RWPE2 (cell line): ENCODE measurements at regions not wholly inside any gene's neighbourhood (a gene's known extent, or its start where the extent isn't known, plus 50 kb on each side); places are given as distances from the start of the nearest gene placed in this dataset.

Experiments
- ATAC-seq: fragments of 200-7000 bp; cut with Tn5 transposase; 3 replicates; pipeline ENCODE4 v1.9.1; 2021; ENCODE audit warnings: low read depth
- DNase-seq: peaks from one replicate; pipeline ENCODE4 v3.0.0-alpha.2; 2020; ENCODE audit warnings: low spot score
- H3K27ac ChIP-seq: fragments of 450-650 bp; 2 replicates; pipeline ENCODE4 v1.5.1; 2017; ENCODE audit warnings: mild to moderate bottlenecking; ENCODE audit not compliant: poor library complexity, severe bottlenecking
- H3K27me3 ChIP-seq: fragments of 250-450 bp; sonication (Bioruptor Pico); 2 replicates; pipeline ENCODE4 v1.5.1; 2021; ENCODE audit warnings: mild to moderate bottlenecking, moderate library complexity; ENCODE audit not compliant: insufficient read depth, poor library complexity, severe bottlenecking
- H3K36me3 ChIP-seq: fragments of 250-450 bp; sonication (Bioruptor Pico); 2 replicates; pipeline ENCODE4 v1.5.1; 2020; ENCODE audit warnings: low read depth, mild to moderate bottlenecking, moderate library complexity
- H3K4me1 ChIP-seq: fragments of 250-450 bp; sonication (Bioruptor Pico); 2 replicates; pipeline ENCODE4 v1.5.1; 2021; ENCODE audit warnings: mild to moderate bottlenecking, moderate library complexity; ENCODE audit not compliant: insufficient read depth, poor library complexity, severe bottlenecking
- H3K4me3 ChIP-seq: fragments of 250-450 bp; sonication (Bioruptor Pico); 2 replicates; pipeline ENCODE4 v1.5.1; 2021; ENCODE audit warnings: mild to moderate bottlenecking, moderate library complexity; ENCODE audit not compliant: severe bottlenecking
- H3K9me3 ChIP-seq: fragments of 250-450 bp; sonication (Bioruptor Pico); 2 replicates; pipeline ENCODE4 v1.5.1; 2021; ENCODE audit warnings: mild to moderate bottlenecking, moderate library complexity; ENCODE audit not compliant: severe bottlenecking
- TF ChIP-seq, protein P1 (sequence below): fragments of 450-650 bp; IDR thresholded peaks from one replicate; pipeline ENCODE4 v1.5.1; 2017; ENCODE audit warnings: mild to moderate bottlenecking, moderate library complexity; ENCODE audit not compliant: poor library complexity, severe bottlenecking

DNA sequence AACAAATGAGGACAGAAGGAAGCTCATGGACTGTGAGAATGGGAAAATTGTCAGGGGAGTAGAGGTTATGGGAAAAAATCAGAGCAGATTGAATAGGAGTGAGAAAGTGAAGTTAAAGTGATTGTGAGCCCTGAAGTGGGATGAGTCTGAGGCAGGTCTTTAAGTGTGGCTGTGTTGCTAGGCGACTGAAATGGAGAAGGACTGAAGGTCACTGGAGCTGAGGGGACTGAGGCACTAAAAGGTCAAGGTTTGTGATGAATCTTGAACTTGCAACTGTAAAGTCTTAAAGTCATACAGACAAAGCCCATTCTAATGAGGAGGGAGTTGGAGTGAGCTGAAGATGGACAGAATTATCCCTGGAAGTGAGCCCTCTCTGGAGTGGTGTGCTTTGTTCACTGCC, 518.9 kb downstream of the TUSC7 start:
- Histone ChIP-seq H3K36me3 (no peaks in the 10 kb centered on the region), H3K27me3 (peaks cover 4% of the 10 kb centered on the region), H3K27ac (no peak overlapping the region), H3K4me3 (no peak overlapping the region), H3K4me1 (no peaks in the 10 kb centered on the region), H3K9me3 (no peaks in the 10 kb centered on the region)
- no peak for ATAC-seq
- DNase-seq: no peak
- TF ChIP-seq, protein P1, sequence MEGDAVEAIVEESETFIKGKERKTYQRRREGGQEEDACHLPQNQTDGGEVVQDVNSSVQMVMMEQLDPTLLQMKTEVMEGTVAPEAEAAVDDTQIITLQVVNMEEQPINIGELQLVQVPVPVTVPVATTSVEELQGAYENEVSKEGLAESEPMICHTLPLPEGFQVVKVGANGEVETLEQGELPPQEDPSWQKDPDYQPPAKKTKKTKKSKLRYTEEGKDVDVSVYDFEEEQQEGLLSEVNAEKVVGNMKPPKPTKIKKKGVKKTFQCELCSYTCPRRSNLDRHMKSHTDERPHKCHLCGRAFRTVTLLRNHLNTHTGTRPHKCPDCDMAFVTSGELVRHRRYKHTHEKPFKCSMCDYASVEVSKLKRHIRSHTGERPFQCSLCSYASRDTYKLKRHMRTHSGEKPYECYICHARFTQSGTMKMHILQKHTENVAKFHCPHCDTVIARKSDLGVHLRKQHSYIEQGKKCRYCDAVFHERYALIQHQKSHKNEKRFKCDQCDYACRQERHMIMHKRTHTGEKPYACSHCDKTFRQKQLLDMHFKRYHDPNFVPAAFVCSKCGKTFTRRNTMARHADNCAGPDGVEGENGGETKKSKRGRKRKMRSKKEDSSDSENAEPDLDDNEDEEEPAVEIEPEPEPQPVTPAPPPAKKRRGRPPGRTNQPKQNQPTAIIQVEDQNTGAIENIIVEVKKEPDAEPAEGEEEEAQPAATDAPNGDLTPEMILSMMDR: no peak

DNA sequence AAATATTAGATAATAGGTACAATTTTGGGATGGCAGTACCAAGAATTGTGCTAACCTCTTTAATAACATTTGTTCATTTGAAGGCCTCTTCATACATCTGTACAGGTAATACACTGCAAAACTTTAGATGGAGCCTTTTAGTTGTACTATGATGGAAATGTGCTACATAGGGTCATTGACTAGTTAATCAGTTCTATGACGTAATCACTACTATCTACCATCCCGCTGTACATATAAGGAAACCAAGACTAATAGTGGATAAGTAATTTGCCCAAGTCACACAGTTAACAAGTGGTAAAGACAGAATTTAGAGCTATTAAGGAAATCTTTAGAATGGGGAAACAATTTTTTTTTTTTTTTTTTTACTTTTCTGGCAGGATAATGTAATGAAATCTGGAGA, 521.3 kb downstream of the TUSC7 start:
- Histone ChIP-seq H3K9me3 (no peaks in the 10 kb centered on the region), H3K27me3 (peaks cover 4% of the 10 kb centered on the region), H3K36me3 (no peaks in the 10 kb centered on the region), H3K4me1 (no peaks in the 10 kb centered on the region), H3K4me3 (no peak overlapping the region), H3K27ac (no peak overlapping the region)
- ATAC-seq (no peak), DNase-seq (no peak)
- TF ChIP-seq, protein P1: no peak

DNA sequence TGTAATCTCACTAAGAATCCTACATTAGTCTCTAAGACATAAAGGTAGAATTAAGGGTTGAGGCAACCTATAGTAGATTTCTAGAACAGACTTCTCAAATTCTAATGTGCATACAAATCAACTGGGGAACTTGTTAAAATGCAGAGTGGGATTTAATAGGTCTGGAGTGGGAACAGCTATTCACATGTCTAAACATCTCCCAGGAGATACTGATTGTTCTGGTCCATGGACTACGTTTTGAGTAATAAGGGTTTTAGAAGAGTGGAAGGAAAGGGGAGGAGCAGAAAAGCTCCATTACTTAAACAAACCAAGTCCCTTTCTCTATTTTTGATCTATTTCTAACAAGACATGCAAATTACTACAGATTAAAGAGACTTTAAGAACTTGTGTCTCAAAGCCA, 524.8 kb downstream of the TUSC7 start:
- TF ChIP-seq, protein P1: no peak
- Histone ChIP-seq H3K9me3 (no peaks in the 10 kb centered on the region), H3K4me1 (no peaks in the 10 kb centered on the region), H3K27ac (no peak overlapping the region), H3K27me3 (no peaks in the 10 kb centered on the region), H3K36me3 (no peaks in the 10 kb centered on the region), H3K4me3 (no peak overlapping the region)
- no peak for ATAC-seq
- no peak for DNase-seq

DNA sequence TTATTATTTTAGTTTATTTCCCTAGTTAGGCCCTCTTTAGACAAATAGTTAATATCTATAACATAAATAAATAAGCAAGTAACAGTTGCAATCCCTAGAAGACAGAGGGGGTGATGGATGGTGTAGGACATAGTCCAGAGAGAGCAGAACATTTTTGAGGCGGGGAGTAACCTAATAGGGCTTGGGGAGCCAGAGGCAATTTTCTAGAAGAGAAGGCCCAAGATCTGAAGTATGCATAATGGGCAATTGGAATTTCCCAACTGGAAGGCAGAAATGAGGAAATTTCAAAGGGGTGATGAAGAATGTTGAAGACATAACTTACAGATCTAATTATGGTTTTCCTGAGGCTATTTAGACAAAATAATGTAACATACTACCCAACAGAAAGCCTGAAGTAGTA, 525.7 kb downstream of the TUSC7 start:
- Histone ChIP-seq H3K27ac (no peak overlapping the region), H3K36me3 (no peaks in the 10 kb centered on the region), H3K27me3 (no peaks in the 10 kb centered on the region), H3K9me3 (no peaks in the 10 kb centered on the region), H3K4me1 (no peaks in the 10 kb centered on the region), H3K4me3 (no peak overlapping the region)
- TF ChIP-seq, protein P1: no peak
- ATAC-seq: no peak
- no peak for DNase-seq

DNA sequence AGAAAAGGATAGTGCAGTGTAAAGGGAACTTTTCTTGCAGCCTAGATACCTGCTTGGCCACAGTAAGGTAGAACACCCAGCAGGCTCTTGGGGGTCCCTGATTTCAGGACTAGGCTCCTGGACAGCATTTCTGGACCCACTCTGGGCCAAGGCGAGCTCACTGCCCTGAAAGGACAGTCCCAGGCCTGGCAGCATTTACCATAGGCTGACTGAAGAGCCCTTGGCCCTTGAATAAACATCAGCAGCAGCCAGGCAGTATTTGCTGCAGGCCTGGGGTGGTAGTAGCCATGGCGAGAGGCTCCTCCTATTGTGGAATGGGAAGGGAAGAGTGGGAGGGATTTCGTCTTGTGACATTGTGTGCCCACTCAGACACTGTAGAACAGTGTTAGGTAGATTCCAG, 529.2 kb downstream of the TUSC7 start:
- Histone ChIP-seq H3K9me3 (no peaks in the 10 kb centered on the region), H3K4me1 (no peaks in the 10 kb centered on the region), H3K27me3 (peaks cover 5% of the 10 kb centered on the region), H3K36me3 (no peaks in the 10 kb centered on the region), H3K27ac (no peak overlapping the region), H3K4me3 (no peak overlapping the region)
- TF ChIP-seq, protein P1: no peak
- ATAC-seq (no peak), DNase-seq (no peak)
